OCI-LY7 (cell line): ENCODE measurements at regions not wholly inside any gene's neighbourhood (a gene's known extent, or its start where the extent isn't known, plus 50 kb on each side); places are given as distances from the start of the nearest gene placed in this dataset.

ENCODE experiments used
- BruUV-seq: library from RNA; stranded (reverse); fragments of 400-500 nt; replicated peaks from 2 replicates; lab custom pipeline; 2021; lab: Mats Ljungman, UMichigan
- CTCF ChIA-PET: fragments of 300-600 bp; sonication (Branson Sonifier 250); formaldehyde crosslinking; loops from one replicate; lab custom pipeline; 2022; ENCODE audit warnings: antibody characterized with exemption; ENCODE audit not compliant: unreplicated experiment; lab: Charles Lee
- POLR2A ChIA-PET: fragments of 300-600 bp; sonication (Branson Sonifier 250); formaldehyde crosslinking; loops from one replicate; lab custom pipeline; 2022; ENCODE audit warnings: antibody characterized with exemption; lab: Charles Lee
- DNase-seq: peaks from one replicate; pipeline ENCODE4 v3.0.0-alpha.2; 2015; ENCODE audit warnings: low spot score
- H2AFZ ChIP-seq: fragments of 200-600 bp; sonication (generic), shearing (Covaris generic); 2 replicates; pipeline ENCODE4 v1.6.1; 2014; ENCODE audit warnings: mild to moderate bottlenecking, antibody characterized with exemption, low read length, moderate library complexity
- H3K27ac ChIP-seq: fragments of 200-600 bp; sonication (generic); 2 replicates; pipeline ENCODE4 v1.5.1; 2014; ENCODE audit warnings: mixed run types, low read depth, mild to moderate bottlenecking, moderate library complexity, low read length, inconsistent platforms; ENCODE audit not compliant: poor library complexity, severe bottlenecking
- H3K36me3 ChIP-seq: fragments of 200-600 bp; sonication (generic); 2 replicates; pipeline ENCODE4 v1.6.1; 2014; ENCODE audit warnings: mild to moderate bottlenecking, antibody characterized with exemption, low read length, moderate library complexity, mixed read lengths; ENCODE audit not compliant: insufficient read depth
- H3K4me1 ChIP-seq: fragments of 200-600 bp; sonication (generic); 2 replicates; pipeline ENCODE4 v1.5.1; 2014; ENCODE audit warnings: mild to moderate bottlenecking, low read length; ENCODE audit not compliant: insufficient read depth, poor library complexity, severe bottlenecking
- H3K4me2 ChIP-seq: fragments of 200-600 bp; sonication (generic); 2 replicates; pipeline ENCODE4 v1.6.1; 2014; ENCODE audit warnings: mild to moderate bottlenecking, low read length
- H3K4me3 ChIP-seq: fragments of 200-600 bp; sonication (generic); 2 replicates; pipeline ENCODE4 v1.5.1; 2014; ENCODE audit warnings: mild to moderate bottlenecking, low read depth, low read length; ENCODE audit not compliant: poor library complexity, severe bottlenecking
- H3K79me2 ChIP-seq: fragments of 200-600 bp; sonication (generic); 2 replicates; pipeline ENCODE4 v1.6.1; 2016; ENCODE audit warnings: low read depth, mild to moderate bottlenecking, low read length, moderate library complexity, mixed read lengths; ENCODE audit not compliant: insufficient read depth
- H3K9me2 ChIP-seq: fragments of 200-600 bp; sonication (generic); 2 replicates; pipeline ENCODE4 v1.6.1; 2016; ENCODE audit warnings: mild to moderate bottlenecking, low read length, mixed read lengths; ENCODE audit not compliant: insufficient read depth
- H3K9me3 ChIP-seq: fragments of 200-600 bp; sonication (generic); 2 replicates; pipeline ENCODE4 v1.6.1; 2014; ENCODE audit warnings: mild to moderate bottlenecking, mixed run types, low read length, mixed read lengths
- H4K20me1 ChIP-seq: fragments of 200-600 bp; sonication (generic); 2 replicates; pipeline ENCODE4 v1.6.1; 2014; ENCODE audit warnings: mild to moderate bottlenecking, antibody characterized with exemption, low read length, moderate library complexity, mixed read lengths; ENCODE audit not compliant: insufficient read depth
- CTCF ChIP-seq: fragments of 200-600 bp; sonication (generic); conservative IDR thresholded peaks from 2 replicates; pipeline ENCODE4 v1.5.1; 2014; ENCODE audit warnings: mild to moderate bottlenecking, antibody characterized with exemption, low read length, moderate library complexity, mixed read lengths
- EZH2phosphoT487 ChIP-seq: fragments of 200-600 bp; sonication (generic); IDR thresholded peaks from 2 replicates; pipeline ENCODE4 v1.6.1; 2018; ENCODE audit warnings: low read depth, borderline replicate concordance, mild to moderate bottlenecking, mixed run types, antibody characterized with exemption, low read length, moderate library complexity, mixed read lengths
- intact Hi-C: fragments of 100-400 bp; cut with micrococcal nuclease; formaldehyde crosslinking; loops from one replicate; pipeline ENCODE4 v1.10.0; 2022; ENCODE audit not compliant: unreplicated experiment

DNA sequence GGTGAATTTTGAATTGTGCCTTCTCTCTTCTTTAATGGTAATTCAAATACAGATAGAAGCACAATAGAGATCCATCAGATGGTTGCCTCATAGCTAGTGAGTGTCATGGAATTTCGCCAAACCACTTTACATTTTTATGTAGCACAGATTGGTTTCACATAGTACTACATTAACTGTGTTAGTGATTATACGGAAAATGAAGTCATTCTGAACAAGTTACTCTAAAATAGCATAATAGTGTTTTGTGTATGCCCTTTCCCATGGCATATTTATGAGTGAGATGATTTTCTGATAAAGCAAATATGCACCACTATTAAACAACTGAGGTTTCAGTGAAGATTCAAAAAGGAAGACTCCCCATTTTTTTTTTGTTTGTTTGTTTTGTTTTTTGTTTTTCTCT lies 1623.5 kb downstream of the PCDH9 start:
- no TSS peak for BruUV-seq
- ChIA-PET POLR2A (interaction anchor here (1.1 kb wide), 1 partner anchor 12 kb away, joined by 4 read pairs; no protein-coding TSS in a partner anchor), CTCF (no interaction called here)
- Histone ChIP-seq H2AFZ (no peak overlapping the region), H3K9me3 (no peaks in the 10 kb centered on the region), H4K20me1 (no peaks in the 10 kb centered on the region), H3K4me1 (no peaks in the 10 kb centered on the region), H3K4me3 (no peak overlapping the region), H3K9me2 (no peaks in the 10 kb centered on the region), H3K27ac (no peak overlapping the region), H3K36me3 (no peaks in the 10 kb centered on the region), H3K79me2 (no peaks in the 10 kb centered on the region), H3K4me2 (no peak overlapping the region)
- DNase-seq: no peak
- intact Hi-C loops: no loop called here
- no peak for TF ChIP-seq CTCF
- no peak for TF ChIP-seq EZH2phosphoT487

GRCh38 chr13:65605396-65605795 lies 1624.7 kb downstream of the PCDH9 start:
- POLR2A ChIA-PET: no interaction called here
- Histone ChIP-seq H2AFZ (no peak overlapping the region), H3K4me1 (no peaks in the 10 kb centered on the region), H3K9me2 (no peaks in the 10 kb centered on the region), H3K4me2 (no peak overlapping the region), H3K4me3 (no peak overlapping the region), H3K36me3 (no peaks in the 10 kb centered on the region), H3K27ac (no peak overlapping the region), H4K20me1 (no peaks in the 10 kb centered on the region), H3K9me3 (no peaks in the 10 kb centered on the region), H3K79me2 (no peaks in the 10 kb centered on the region)
- BruUV-seq: no TSS peak
- intact Hi-C loops: no loop called here
- no peak for DNase-seq
- CTCF ChIA-PET: no interaction called here
- TF ChIP-seq CTCF: no peak
- no peak for TF ChIP-seq EZH2phosphoT487

DNA sequence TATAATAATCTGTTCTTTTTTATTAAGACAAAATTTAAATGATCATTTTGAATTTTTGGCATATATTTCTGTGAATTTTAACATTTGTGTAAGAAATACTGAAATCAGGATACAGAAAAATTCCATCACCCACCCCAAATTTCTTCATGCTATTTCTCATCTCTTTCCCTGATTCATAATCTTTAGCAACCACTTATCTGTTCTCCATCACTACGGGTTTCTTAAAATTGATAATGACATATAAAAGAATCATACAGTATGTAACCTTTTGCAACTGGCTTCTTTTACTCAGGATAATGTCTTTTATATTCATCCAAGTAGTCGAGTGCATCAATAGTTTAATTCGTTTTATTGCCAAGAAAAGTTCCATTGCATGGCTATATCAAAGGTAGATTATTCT lies 1627.0 kb downstream of the PCDH9 start:
- TF ChIP-seq CTCF (no peak), EZH2phosphoT487 (no peak)
- Histone ChIP-seq H3K9me2 (no peaks in the 10 kb centered on the region), H2AFZ (no peak overlapping the region), H3K9me3 (no peaks in the 10 kb centered on the region), H3K4me2 (no peak overlapping the region), H3K79me2 (no peaks in the 10 kb centered on the region), H3K4me1 (no peaks in the 10 kb centered on the region), H3K36me3 (no peaks in the 10 kb centered on the region), H4K20me1 (no peaks in the 10 kb centered on the region), H3K27ac (no peak overlapping the region), H3K4me3 (no peak overlapping the region)
- no peak for DNase-seq
- ChIA-PET POLR2A (no interaction called here), CTCF (no interaction called here)
- no TSS peak for BruUV-seq
- intact Hi-C loops: no loop called here
